HT1080 (cell line): ENCODE measurements at regions not wholly inside any gene's neighbourhood (a gene's known extent, or its start where the extent isn't known, plus 50 kb on each side); places are given as distances from the start of the nearest gene placed in this dataset.
"Not testable (repeated sequence)": the region's sequence is repeated elsewhere in the genome, so short reads cannot be mapped to it uniquely, and the experiment has no call there.

Experiments used
- DNase-seq: peaks from one replicate; pipeline ENCODE4 v3.0.0-alpha.2; 2015; ENCODE audit warnings: low read depth

DNA sequence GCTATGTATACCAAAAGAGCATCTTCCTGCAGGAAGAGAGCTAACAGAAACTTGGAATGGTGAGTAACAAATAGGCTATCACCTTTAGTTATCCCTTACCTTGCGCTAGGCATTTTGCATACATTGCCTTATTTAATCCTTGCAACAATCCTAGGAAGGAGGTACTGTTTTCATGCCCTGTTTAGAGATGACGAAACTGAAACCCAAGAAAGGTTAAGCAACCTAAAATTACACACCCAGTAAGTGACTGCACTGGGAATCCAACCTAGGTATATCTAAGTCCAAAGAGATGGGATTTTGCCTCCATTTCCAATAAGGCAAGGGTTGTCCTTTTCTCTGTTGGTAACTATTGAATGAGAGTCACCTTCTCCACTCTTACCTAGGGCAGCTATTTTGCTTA, 144.5 kb downstream of the TM2D1 start:
- no peak for DNase-seq

DNA sequence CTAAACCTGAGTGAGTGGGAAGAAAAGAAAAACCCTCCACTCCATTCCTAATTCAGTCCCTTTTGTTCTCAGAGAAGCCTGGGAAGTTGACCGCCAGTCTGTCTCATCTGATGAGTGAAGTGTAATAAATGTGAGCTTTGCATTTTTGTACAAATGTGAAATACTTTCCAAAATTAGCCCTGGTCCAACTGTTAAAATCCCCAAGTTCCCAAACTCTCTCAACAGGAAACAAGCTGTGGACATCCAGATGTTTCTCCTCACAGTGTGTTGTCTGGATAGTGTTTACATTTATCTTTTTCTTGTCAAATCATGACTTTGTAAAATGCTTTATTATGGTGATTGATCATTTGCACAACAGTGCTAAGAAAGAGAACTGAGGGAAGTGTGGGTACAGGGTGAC, 145.1 kb downstream of the TM2D1 start:
- DNase-seq: no peak

DNA sequence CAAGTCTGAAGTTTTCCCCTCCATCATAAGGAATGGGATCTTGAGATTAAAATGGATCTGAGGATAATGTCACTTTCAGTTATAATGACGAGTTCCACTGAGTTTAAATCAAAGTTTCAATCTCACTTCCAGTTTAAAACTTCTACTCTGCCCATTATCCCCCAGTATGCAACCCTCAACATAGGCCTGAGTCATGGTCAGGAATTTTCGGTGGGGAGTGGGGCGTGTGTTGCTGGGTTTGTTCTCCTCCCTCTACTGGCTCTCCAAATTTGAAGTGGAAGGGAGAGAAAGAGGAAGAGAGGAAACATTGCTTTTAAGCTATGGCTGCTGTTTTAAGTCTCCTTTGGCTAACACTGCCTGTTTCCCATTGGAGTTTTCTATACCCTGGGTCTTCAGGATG, 152.9 kb downstream of the TM2D1 start:
- DNase-seq: no peak

DNA sequence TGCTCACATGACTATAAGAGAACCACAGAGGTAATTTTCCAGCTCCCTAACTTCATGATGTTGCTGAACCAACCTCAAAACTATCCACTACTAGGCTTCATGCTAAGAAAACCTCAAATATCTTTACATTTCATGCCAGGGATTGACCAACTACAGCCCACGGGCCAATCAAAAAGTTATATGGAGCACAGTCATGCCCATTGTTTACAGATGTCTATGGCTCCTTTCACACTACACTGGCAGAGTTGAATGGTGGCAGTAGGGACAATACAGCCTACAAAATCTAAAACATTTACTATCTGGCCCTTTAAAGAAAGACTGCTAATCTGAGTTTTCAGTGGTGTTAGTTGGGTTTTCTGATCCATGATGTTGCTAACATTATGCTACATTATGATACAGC, 154.8 kb downstream of the TM2D1 start:
- DNase-seq: no peak

DNA sequence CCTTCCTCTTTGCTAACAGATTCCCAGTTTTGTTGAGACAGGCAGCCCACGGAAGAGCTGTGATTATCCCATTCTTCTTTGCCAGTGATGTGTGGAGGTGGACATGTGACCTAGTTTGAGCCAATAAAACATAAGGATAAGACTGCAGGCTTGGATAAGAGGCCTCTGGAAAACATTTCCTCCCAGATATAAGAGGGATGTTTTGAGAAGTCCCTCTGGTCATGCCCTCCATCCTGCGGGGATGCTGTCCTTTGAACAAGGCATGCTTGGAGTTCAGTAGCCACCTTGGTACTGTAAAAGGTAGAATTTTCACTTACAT, 155.7 kb downstream of the TM2D1 start:
- DNase-seq: no peak

DNA sequence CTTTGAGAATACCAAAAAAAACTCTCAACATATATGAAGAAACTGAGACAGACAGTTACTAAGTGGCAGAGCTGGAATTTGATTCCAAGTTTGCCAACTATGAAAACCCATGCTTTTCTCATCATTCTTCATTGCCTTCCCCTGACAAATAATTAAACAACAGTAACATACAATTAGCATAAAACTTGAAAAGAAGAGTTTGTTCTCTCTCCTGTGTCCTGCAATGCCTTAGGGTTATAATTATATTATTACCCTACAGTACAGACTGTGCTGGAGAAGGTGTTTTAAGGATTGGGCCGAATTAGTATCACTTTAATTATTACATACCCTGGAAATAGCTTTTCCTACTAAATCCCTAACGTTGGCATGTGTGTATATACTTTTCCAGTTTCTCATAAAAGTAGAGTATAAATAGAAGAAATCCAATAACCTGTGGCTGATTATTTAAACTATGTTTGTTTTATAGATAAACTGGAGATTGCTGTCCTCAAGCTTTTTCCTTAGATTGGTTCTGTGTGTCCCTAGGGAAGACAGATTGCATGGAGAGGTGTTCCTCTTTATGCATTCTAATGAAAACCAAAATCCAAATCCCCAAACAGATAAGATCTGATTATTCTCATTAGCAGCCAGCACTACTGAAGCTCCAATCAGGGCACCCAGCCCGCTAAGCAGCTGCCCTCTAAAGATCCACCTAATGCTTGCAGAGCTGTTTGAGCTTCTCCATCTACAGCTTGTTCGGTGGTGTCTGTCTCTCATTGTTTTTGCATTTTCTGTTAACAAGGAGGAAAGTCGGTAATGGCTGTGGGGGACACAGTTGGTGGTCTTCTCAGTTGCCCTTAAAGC, 156.3 kb downstream of the TM2D1 start:
- DNase-seq: no peak

DNA sequence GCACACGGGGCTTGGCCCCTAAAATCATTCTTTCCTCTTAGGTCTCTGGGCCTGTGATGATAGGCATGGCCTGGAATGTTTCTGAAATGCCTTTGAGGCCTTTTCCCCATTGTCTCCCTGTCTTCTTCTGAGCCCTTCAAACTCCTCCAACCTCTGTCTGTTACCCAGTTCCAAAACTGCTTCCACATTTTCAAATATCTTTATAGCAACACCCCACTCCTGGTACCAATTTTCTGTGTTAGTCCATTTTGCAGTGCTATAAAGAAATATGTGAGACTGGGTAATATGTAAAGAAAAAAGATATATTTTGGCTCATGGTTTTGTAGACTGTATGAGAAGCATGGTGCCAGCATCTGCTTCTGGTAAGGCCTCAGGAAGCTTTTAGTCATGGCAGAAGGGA, 158.8 kb downstream of the TM2D1 start:
- DNase-seq: no peak

DNA sequence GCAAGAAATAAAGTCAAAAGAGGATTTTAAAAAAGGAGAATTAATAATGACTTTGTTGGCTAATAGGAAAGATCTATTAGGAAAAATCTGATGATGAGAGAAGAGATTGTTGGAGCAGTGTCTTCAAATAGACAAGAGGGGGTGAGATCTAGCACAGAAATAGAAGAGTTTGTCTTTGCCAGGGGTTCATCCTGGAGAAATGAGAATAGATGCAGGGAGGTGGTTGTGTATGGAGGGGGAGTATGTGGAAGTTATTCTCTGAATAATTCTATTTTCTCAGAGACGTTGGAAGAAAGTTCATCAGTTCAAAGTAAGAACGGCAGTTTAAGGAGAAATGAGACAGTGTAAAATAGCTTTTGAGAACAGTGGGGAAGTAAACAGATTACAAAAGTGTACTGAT, 161.3 kb downstream of the TM2D1 start:
- DNase-seq: no peak

DNA sequence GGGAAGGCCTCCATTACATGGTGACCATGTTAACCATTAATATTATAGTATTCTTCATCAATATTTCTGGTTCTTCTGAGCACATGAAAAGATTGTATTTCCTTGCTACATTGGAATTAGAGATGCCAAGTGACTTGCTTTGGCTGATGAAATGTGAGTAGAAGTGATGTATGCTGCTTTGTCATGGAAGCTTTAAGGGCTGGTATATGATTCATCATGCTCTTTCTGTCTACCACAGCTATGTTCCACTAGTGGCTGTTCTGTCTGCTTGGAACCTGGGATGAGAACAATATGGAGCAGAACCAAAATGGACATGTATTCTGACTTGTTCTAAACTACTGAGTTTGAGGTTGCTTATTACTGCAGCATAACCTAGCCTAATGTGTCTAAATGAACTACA, 163.3 kb downstream of the TM2D1 start:
- peak; percentile 11 for DNase-seq

DNA sequence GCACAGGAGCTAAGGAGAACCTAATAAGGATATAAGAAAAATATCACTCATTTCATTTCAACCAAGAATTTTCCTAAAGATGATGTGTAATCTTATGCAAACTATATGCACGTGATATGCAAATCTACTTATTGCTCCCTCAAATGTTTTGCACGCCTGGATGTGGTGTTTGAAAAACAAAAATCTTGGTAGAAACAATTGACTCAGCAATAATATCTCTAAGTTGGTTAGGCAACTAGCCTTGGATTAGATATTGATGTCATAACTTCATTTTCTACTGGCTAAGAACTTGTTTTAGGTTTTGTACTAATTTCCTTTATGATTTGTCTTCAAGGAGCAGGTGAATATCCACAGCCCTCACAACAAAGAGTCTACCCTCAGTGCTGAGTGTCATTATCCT, 164.6 kb downstream of the TM2D1 start:
- no peak for DNase-seq

DNA sequence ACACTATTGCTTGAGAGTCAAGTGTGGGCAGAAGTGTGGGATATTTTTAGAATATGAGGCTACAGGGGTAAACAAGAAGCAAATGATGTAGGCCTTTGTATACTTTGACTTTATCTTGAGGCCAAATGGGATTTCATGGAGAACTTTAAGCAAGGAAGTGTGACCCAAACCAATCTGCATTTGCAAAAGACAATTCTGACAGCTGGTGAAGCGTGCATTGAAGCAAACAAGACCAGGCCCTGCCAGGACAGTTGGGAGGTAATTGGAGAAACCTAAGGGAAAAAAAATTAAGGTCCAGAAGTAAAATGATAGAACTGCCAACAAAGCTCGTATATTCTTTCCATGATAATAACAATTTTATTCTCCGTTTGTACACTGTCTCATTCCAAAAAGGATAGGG, 168.3 kb downstream of the TM2D1 start:
- DNase-seq: no peak

DNA sequence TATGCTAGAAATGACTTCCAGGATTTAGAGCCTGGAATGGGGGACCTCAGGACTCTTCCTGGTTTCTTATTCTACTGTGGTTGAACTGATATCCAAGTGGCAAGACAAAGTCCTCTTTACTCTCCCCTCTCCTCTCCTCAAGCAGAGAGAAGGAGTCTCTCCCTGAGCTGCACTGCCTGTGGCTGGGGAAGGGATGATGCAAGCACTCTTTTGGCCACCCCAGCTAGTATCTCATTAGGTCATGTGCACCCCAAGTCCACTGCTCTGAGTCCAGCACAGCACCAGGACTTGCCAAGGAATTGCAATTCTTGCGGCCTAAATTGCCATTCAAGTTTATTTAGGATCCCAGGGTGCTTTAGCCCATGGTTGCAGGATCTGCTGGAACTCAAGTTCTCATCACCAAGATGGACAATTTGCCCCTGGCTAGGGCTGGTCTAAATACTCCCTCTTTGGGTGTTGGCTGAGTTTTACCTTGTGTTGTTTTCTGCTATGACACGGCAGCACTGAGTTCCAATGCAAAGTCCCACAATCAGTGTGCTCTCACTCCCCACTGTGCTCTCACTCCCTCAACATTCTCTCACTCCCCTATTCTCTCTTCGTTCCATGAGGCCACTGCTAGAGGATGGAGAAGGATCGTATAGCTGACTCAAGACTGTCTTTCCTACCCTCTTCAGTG, 172.2 kb downstream of the TM2D1 start:
- DNase-seq: no peak

DNA sequence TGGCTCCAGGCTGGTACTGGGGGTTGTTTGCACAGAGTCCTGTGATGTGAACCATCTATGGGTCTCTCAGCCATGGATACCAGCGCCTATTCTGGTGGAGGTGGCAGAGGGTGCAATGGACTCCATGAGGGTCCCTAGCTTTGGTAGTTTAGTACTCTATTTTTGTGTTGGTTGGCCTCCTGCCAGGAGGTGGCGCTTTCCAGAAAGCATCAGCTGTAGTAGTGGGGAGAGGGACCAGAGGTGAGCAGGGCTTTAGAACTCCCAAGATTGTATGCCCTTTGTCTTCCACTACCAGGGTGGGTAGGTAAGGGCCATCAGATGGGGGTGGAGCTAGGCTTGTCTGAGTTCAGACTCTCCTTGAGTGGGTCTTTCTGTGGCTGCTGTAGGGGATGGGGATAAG, 177.6 kb downstream of the TM2D1 start:
- not testable (repeated sequence) for DNase-seq

DNA sequence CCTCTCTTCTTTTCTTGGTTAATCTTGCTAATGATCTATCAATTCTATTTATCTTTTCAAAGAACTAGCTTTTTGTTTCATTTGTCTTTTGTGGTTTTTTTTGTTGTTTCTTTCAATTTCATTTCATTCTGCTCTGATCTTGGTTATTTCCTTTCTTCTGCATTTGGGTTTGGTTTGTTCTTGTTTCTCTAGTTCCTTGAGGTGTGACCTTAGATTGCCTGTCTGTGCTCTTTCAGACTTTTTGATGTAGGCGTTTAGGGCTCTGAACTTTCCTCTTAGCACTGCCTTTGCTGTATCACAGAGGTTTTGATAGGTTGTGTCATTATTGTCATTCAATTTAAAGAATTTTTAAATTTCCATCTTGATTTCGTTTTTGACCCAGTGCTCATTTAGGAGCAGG, 180.1 kb downstream of the TM2D1 start:
- DNase-seq: not testable (repeated sequence)

DNA sequence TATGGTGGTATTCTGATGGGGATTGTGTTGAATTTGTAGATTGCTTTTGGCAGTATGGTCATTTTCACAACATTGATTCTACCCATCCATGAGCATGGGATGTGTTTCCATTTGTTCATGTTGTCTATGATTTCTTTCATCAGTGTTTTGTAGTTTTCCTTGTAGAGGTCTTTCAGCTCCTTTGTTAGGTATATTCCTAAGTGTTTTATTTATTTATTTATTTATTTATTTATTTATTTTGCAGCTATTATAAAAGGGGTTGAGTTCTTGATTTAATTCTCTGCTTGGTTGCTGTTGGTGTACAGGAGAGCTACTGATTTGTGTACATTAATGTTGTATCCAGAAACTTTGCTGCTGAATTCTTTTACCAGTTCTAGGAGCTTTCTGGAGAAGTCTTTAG, 181.4 kb downstream of the TM2D1 start:
- DNase-seq: not testable (repeated sequence)

DNA sequence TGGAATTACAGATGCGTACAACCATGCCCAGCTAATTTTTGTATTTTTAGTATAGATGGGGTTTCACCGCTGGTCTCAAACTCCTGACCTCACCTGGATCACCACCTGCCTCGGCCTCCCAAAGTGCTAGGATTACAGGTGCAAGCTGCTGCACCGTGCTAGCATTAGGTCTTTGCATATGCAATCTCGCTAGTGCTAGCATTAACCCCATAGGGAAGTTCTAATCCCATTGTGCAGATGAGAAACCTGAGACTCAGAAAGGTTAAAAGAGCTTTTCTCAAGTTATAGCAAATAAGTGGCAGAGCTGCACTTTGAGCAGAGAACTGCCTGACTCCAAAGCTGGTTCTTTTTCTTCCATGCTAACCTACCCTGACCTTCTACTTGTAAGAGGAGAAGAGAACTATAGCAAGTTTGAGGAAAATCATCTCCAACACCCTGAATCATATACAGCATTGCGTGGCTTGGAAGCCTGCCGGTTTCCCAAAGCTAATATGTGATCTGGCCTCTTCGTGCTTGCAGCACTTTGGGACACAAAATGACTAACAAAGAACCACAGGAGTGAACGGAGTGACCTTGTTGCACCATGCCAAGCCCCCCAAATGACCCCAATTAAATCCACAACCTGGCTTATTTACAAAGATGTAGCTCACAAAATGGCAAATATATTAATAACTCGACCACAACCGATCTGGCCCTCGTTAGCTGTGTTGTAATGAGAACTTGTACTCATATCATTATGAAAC, 185.1 kb downstream of the TM2D1 start:
- DNase-seq: no peak

DNA sequence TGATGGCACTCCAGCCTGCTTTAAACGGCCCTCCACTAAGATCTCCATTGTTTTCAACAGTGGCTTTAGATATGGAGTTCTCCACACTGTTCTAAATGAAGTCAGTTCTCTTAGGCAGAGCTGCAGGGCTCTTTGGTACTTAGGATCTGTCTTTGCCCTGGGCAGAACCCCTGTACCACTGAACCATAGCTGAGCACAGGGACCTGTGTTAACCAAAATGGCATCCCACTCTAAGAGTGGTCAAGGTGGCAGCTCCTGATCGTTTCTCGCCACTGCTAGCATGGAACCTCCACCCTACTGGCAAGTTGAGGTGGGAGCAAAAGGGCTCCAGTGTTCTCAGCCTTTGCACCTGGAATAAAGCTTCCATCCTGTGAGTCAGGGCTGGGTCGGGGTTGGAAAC, 186.7 kb downstream of the TM2D1 start:
- DNase-seq: no peak

DNA sequence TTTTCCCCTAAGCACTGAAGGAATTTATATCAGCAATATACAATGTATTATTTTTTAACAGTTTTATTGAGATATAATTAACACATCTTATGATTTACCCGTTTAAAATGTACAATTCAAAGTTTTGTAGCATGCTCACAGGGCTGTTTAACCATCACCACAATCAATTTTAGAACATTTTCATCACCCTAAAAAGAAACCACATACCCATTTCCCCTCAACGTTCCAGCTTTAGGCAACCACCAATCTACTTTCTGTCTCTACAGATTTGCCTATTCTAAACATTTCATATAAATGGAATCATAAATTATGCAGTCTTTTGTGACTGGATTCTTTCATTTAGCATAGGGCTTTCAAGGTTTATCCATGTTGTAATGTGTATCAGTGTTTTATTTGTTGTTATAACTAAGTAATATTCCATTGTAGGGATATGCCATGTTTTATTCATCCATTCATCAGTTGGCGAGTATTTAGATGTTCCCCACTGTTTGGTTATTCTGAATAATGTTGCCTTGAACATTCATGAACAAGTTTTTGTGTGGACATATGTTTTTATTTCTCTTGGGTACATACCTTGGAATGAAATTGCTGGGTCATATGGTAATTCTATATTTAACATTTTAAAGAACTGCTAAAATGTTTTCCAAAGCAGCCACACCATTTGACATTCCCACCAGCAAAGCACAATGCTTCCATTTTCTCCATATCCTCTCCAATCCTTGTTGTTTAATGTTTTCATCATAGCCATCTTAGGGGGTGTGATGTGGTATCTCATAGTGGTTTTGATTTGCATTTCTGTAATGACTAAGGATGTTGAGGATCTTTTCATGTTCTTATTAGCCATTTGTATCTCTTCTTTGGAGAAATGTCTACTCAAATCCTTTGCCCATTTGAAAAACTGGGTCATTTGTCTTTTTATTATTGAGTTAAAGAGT, 188.5 kb downstream of the TM2D1 start:
- DNase-seq: no peak

DNA sequence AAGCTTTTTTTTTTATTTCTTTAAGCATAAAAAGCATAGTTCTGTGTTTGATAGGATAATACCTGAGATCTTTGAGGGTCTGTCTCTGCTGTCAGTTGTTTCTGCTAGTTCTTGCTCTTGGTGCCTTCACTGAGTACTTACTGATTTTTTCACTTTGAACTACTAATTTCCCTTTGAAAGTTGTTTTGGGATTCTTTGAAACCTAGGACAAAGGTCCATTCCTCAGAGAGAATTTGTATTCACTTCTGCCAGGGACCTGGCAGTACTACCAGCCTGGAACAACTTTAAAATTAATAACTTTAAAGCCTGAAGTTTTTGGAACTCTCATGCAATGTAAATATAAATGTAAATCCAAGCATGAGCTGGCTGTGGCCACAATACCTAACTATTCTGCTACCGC, 190.1 kb downstream of the TM2D1 start:
- DNase-seq: no peak

DNA sequence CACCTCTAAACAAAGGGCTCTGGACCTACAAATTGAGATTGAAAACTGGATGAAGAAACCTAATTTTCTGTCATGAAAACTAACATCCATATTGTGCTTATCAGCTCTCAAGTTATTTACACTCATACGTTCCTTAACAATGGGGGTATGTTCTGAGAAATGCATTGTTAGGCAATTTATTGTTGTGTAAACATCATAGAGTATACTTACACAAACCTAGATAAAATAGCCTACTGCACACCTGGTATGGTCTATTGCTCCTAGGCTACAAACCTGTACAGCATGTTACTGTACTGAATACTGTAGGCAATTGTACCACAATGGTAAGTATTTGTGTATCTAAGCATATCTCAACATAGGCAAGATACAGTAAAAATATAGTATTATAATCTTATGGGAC, 191.4 kb downstream of the TM2D1 start:
- no peak for DNase-seq

DNA sequence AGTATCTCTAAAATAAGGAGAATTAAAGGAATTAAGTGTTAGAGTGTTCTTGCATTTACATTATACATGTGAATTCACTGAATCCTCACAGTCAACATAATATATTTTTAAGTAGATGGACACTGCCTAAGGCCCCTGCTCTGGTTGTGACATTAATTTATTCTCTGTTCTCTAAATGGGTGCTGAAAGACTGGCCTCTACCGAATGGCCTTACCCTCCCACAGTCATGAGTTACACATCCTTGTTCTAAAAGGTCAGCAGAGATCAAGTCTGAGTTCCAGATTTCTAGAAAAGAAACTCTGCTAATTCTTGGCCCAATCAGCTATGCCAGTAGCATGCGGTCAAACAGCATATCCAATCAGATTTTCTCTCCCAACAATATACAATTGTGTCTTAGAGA, 193.2 kb downstream of the TM2D1 start:
- no peak for DNase-seq
